ENCODE measurements at regions not wholly inside any gene's neighbourhood (a gene's known extent, or its start where the extent isn't known, plus 50 kb on each side); places are given as distances from the start of the nearest gene placed in this dataset.

GRCh38 chr1:101150670-101151069 is 86.1 kb upstream of the S1PR1 start (continued):
- TF ChIP-seq ATF4 (CRISPR knock-in tag; IDR thresholded peaks at IDR 0.05) (peak in 1 of 2 experiments; percentile 51; a peak in 1 of 4 replicates), CEBPB (IDR thresholded peaks at IDR 0.05; ENCODE audit: borderline replicate concordance, low read depth, low read length) (peak; percentile 80), THYN1 (CRISPR knock-in tag; IDR thresholded peaks at IDR 0.05; ENCODE audit: borderline replicate concordance, low read depth) (no peak), USF2 (IDR thresholded peaks at IDR 0.05; ENCODE audit: low read depth, low read length) (no peak), USF2 (CRISPR knock-in tag; IDR thresholded peaks at IDR 0.05; ENCODE audit: borderline replicate concordance) (no peak), MAFK (conservative IDR thresholded peaks at IDR 0.05 in 1 of 2, IDR thresholded peaks at IDR 0.05 in 1 of 2; ENCODE audit: low read length in 2 of 2) (no peak), ZBTB21 (CRISPR knock-in tag; IDR thresholded peaks at IDR 0.05) (no peak), NPAS2 (CRISPR knock-in tag; IDR thresholded peaks at IDR 0.05; ENCODE audit: borderline replicate concordance) (no peak), MAX (IDR thresholded peaks at IDR 0.05) (no peak), ZBTB3 (CRISPR knock-in tag; IDR thresholded peaks at IDR 0.05; ENCODE audit: borderline replicate concordance, low read depth) (no peak), TSC22D2 (CRISPR knock-in tag; IDR thresholded peaks at IDR 0.05; ENCODE audit: borderline replicate concordance) (no peak), NFYB (CRISPR knock-in tag; IDR thresholded peaks at IDR 0.05) (no peak), FOXP4 (CRISPR knock-in tag; IDR thresholded peaks at IDR 0.05) (no peak), ELF4 (CRISPR knock-in tag; IDR thresholded peaks at IDR 0.05; ENCODE audit: borderline replicate concordance) (no peak), ZNF337 (CRISPR knock-in tag; IDR thresholded peaks at IDR 0.05; ENCODE audit: borderline replicate concordance, low read depth) (no peak), ZBTB14 (CRISPR knock-in tag; IDR thresholded peaks at IDR 0.05) (no peak), CBFB (CRISPR knock-in tag; IDR thresholded peaks at IDR 0.05) (no peak), SRSF9 (IDR thresholded peaks at IDR 0.05; ENCODE audit: borderline replicate concordance, insufficient read depth, low read depth, low read length, poor library complexity, severe bottlenecking) (no peak), CREB1 (IDR thresholded peaks at IDR 0.05) (no peak), CREB1 (CRISPR knock-in tag; IDR thresholded peaks at IDR 0.05) (0 out of 2 replicates have a peak, but pooled peaks have one; percentile 26), MZF1 (CRISPR knock-in tag; IDR thresholded peaks at IDR 0.05; ENCODE audit: borderline replicate concordance) (no peak), CEBPG (CRISPR knock-in tag; IDR thresholded peaks at IDR 0.05) (peak; percentile 54; the same call in 1 of the 2 replicates), SAP130 (CRISPR knock-in tag; IDR thresholded peaks at IDR 0.05; ENCODE audit: low read depth) (0 out of 2 replicates have a peak, but pooled peaks have one; percentile 11)

All from HepG2 (cell line).